HPDE6-E6E7 (cell line): ENCODE measurements at regions not wholly inside any gene's neighbourhood (a gene's known extent, or its start where the extent isn't known, plus 50 kb on each side); places are given as distances from the start of the nearest gene placed in this dataset.
A peak's percentile ranks its signal among the peaks of the same experiment; 100 is the strongest.
"Not testable (repeated sequence)": the region's sequence is repeated elsewhere in the genome, so short reads cannot be mapped to it uniquely, and the experiment has no call there.

Experiments
- DNase-seq: peaks from one replicate; pipeline ENCODE4 v3.0.0; 2011; ENCODE audit warnings: missing footprints; ENCODE audit errors: extremely low spot score

- peak; percentile 12 for DNase-seq
Measured at GRCh38 chr3:153970741-153971347, 150.3 kb upstream of the ARHGEF26 start.

DNA sequence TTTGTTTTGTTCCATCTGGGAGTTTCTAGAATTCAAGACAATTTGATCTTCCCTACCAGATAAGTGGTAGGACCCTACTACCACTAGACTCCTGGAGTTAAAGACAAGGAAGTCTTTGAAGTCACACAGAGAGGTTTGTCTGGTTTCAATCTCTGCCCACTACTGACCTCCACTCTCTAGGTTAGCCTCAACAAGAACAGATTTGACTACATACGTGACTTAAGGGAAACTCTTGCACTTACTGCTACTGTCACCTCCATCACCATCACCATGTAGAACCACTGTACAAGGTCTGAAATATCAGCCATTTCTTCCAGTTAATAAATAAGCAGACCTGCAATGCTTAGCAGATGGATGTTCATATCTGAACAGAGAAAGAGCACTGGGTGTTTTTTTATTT is 148.3 kb upstream of the ARHGEF26 start:
- no peak for DNase-seq

GRCh38 chr3:153973722-153974265 is 147.4 kb upstream of the ARHGEF26 start:
- DNase-seq, result no peak

- no peak for DNase-seq
Measured at GRCh38 chr3:153974614-153975013, 146.6 kb upstream of the ARHGEF26 start.

DNA sequence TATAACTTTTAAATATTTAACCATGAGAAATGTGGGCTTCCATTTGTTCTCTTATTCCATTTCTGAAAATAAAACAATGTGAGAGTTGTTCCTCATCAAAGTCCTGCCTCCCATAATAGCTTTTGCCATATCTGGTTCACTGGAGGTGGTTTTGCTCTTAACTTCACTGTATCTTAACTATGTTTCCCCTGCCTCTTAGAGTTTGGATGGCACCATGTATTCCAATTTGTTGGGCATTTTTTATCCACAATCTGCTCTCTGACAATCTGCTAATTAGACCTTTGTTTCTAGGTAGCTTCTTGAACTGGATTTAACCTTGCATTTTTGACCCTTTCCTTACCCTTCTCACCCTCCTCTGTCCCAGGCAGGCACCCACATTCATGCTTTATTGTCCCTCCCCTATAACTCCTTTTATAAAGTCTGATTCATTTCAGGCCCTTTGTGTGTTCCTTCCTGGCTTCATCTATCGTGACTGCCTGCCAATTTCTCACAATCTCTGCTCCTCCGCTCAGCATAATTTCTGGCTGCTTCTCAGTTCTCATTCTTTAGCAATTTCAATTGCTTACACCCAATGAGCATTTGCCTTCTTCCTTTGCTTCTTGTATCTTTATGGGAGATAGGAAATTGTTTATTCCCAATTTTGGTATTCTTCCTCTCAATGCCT is 144.2 kb upstream of the ARHGEF26 start:
- DNase-seq, result no peak

GRCh38 chr3:153978006-153978405 is 143.2 kb upstream of the ARHGEF26 start:
- DNase-seq, result no peak

DNA sequence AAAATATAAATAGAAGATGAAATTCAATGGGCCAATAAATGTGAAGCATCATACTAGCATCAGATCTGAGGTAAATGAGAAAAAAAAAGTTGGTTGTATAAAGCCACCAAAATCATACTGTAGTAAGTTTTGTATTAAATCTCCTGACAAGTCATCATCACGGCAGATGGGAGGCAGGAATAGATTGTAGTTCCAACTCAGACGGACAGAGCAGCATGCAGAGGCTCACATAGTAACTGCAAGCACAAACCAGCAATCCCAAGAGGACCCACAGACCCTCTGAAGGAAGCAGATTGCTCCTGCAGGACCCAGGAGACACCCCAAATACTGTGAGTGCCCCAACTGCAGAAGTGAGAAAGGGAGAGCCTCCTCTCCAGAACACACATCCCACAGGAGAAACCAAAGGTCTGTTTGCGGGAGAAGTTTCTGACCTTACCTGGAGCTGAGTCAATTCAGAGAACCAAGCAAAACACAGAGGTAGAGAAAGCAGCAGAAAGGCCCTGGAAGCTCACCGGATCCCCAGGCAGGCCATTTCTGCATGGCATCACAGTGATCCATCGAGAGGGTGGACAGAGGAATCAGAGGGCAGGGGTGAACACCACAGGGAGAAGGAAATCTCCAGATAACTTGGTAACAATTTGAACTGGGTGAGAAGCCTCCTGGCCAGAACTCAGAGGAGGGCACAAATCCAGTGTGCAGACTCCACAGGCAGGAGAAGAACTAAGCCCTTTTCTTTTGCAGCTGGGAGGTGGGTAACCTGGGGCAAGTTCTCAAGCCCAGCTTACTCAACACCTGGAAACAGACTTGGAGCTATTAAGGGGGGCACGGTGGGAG is 141.6 kb upstream of the ARHGEF26 start:
- no peak for DNase-seq

DNA sequence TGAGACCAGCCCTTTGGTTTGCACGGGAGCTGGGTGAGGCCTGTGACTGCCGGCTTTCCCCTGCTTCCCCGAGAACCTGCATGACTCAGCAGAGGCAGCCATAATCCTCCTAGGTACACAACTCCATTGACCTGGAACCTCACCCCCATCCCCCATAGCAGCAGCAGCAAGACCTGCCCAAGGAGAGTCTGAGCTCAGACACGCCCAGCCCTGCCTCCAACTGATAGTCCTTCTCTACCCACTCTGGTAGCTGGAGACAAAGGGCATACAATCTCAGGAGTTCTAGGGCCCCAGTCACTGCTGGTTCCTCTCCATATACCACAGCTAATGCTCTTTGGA is 141.0 kb upstream of the ARHGEF26 start:
- DNase-seq, result no peak

DNA sequence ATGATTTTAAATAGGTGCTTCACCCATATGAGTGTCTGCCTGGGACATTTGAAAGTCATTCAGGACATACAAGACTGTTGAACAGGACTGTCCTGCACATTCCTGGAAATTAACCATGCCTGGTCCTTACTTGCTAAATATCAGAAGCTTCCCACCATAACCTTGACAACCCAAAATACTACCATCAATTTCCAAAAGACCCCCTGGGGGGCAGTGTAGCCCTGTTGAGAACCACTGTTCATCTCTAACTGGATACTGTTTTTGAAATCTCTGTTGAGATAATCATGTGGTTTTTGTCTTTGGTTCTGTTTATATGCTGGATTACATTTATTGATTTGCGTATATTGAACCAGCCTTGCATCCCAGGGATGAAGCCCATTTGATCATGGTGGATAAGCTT is 123.8 kb upstream of the ARHGEF26 start:
- DNase-seq, result not testable (repeated sequence)

DNA sequence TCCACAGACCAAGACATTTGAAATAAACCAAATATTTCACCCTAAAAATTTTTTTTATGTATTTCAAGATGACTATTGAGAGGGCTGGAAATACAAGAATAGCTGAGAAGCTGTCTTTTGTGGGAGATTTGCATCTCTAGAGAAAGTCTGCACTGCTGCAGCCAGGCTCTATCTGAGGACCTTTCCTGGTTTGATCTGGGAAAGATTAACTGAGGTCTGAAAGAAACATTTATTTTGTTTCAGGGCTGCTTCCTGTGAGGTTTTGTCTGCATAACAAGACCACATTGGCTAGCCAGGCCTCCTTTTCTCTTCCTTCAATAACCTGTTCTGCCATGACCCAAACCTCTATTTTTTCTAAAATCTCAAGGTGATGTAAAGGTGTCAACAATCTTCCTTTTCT is 117.5 kb upstream of the ARHGEF26 start:
- no peak for DNase-seq

- no peak for DNase-seq
Measured at GRCh38 chr3:154011036-154011435, 110.2 kb upstream of the ARHGEF26 start.

DNA sequence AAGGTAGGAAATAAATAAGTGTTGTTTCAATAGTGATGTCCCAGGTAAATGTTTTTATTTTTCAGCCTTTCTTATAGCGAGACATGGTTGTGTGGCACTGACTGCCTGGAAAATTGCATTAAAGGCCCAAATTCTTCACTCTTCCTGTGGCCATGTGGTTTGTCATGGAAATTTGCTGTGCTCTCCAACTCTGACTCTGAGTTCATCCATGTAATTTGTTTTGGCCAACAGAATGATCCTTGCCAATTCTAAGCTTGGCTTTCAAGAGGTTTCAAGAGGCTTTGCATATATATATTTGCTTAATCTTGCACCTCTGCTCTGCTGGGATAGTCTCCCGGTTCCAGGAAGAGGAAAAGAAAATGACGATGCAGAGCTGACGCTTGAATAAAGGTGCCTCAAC is 107.5 kb upstream of the ARHGEF26 start:
- no peak for DNase-seq

DNA sequence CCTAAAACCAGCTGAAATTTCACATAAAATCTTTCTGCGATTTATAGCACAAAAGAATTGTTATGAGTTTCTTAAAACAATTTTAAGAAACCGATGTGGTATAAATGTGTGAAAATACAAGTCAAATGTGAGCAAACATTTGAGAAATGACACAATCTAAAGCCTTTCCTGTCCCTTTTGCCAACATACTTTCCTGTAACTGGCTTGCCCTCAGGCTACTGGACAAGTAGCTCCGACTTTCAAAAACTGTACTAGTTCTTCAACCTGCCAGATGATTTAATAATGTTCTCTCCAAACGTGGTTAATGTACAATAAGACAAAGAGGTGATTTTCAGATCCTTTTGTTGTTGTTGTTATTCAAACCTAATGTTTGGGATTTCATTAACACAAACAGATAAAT is 105.9 kb upstream of the ARHGEF26 start:
- DNase-seq, result no peak

DNA sequence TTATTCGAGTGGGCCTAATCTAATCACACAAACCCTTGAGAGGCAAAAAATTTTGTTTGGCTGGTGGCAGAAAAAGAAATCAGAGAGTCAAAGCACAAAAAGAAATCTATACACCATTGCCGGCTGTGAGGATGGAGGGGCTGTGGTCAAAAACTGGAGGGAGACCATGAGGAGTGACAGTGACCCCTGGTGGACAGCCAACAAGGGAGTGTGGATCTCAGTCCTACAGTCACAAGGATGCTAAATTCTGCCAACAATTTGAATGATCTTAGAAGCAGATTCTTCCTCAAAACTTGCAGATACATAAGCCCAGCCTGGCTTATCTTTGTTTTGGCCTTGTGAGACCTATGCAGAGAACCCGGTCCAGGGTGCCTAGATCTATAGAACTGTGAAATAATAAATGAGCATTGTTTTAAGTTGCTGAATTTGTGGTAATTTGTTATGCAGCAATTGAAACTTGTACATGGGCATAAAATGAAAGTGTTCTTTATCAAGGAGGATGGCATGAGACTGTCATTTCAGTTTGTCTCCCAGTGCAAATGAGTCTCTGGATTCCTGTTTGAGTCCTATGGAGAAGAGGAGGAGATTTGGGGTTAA is 103.0 kb upstream of the ARHGEF26 start:
- peak; percentile 13 for DNase-seq

GRCh38 chr3:154022606-154023005 is 98.6 kb upstream of the ARHGEF26 start:
- no peak for DNase-seq

GRCh38 chr3:154023148-154023547 is 98.0 kb upstream of the ARHGEF26 start:
- DNase-seq, result peak; percentile 11

- no peak for DNase-seq
Measured at GRCh38 chr3:154025007-154025406, 96.2 kb upstream of the ARHGEF26 start.

DNA sequence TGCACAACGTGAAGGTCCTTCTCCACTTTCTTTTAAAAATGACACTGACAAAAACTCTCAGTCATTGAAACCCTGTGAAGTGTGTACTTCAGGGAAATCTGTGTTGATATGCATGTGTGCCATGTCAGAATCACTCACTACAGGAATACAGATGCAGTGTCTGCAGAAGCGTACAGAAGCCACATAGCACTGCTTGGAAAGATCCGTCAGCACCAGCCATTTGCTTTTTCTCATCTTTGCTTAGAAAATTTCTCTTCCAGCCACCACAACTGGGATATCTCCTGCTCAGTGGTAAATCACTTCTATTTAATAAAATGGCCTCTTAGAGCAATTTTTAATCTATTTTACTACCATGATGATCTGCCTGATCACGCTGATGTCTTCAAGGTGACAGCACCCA is 91.3 kb upstream of the ARHGEF26 start:
- DNase-seq, result no peak

GRCh38 chr3:154034797-154035330 is 86.3 kb upstream of the ARHGEF26 start:
- no peak for DNase-seq

DNA sequence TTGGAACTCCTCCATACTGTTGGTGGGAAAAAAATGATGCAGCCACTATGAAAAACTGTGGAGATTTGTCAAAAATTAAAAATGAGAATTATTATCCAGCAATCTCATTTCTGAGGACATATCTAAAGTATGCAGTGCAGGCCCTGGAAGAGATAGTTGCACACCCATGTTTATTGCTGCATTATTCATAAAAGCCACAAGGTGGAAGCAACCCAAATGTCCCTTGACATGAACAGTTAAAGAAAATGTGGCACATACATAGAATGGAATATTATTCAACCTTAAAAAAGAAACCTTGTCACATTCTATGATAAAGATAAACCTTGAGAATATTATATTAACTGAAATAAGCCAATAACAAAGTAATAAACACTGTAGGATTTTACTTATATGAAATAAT is 80.9 kb upstream of the ARHGEF26 start:
- DNase-seq, result no peak

GRCh38 chr3:154044671-154045070 is 76.5 kb upstream of the ARHGEF26 start:
- DNase-seq, result no peak

- DNase-seq, result no peak
Measured at GRCh38 chr3:154050216-154050615, 71.0 kb upstream of the ARHGEF26 start.
